Neural cell (in vitro differentiated cells): ENCODE measurements at regions not wholly inside any gene's neighbourhood (a gene's known extent, or its start where the extent isn't known, plus 50 kb on each side); places are given as distances from the start of the nearest gene placed in this dataset.

Source experiments
- H2AFZ ChIP-seq: fragments of 200-600, 300-800 bp; sonication (generic), shearing (Covaris generic); 2 replicates; pipeline ENCODE4 v1.6.0; 2014; ENCODE audit warnings: low read depth, mild to moderate bottlenecking, antibody characterized with exemption, low read length, moderate library complexity
- H3F3A ChIP-seq: fragments of 200-600 bp; shearing (Covaris generic); 2 replicates; pipeline ENCODE4 v1.6.1; 2016; ENCODE audit warnings: mild to moderate bottlenecking, moderate library complexity, mixed read lengths, antibody characterized with exemption, low read length; ENCODE audit not compliant: insufficient read depth, poor library complexity, severe bottlenecking
- H3K27ac ChIP-seq: fragments of 200-600, 300-800 bp; sonication (generic), shearing (Covaris generic); 2 replicates; pipeline ENCODE4 v1.5.1; 2014; ENCODE audit warnings: mild to moderate bottlenecking, low read length, moderate library complexity
- H3K27me3 ChIP-seq: fragments of 300-800, 200-600 bp; sonication (generic), shearing (Covaris generic); 2 replicates; pipeline ENCODE4 v1.6.0; 2014; ENCODE audit warnings: mild to moderate bottlenecking, low read depth, low read length, moderate library complexity; ENCODE audit not compliant: insufficient read depth
- H3K36me3 ChIP-seq: fragments of 300-800, 200-600 bp; sonication (generic), shearing (Covaris generic); 2 replicates; pipeline ENCODE4 v1.5.1; 2014; ENCODE audit warnings: mild to moderate bottlenecking, antibody characterized with exemption, low read length, moderate library complexity; ENCODE audit not compliant: insufficient read depth
- H3K4me2 ChIP-seq: fragments of 300-800, 200-600 bp; sonication (generic), shearing (Covaris generic); 2 replicates; pipeline ENCODE4 v1.6.0; 2014; ENCODE audit warnings: mild to moderate bottlenecking, low read length
- H3K4me3 ChIP-seq: fragments of 300-800, 200-600 bp; sonication (generic), shearing (Covaris generic); 2 replicates; pipeline ENCODE4 v1.5.1; 2014; ENCODE audit warnings: mild to moderate bottlenecking, low read length, moderate library complexity
- H3K79me2 ChIP-seq: fragments of 200-600 bp; shearing (Covaris generic); replicated peaks from 2 replicates; pipeline ENCODE4 v1.6.0; 2014; ENCODE audit warnings: mild to moderate bottlenecking, low read length, moderate library complexity; ENCODE audit not compliant: insufficient read depth
- H3K9ac ChIP-seq: fragments of 300-800, 200-600 bp; sonication (generic), shearing (Covaris generic); 2 replicates; pipeline ENCODE4 v1.6.1; 2016; ENCODE audit warnings: mild to moderate bottlenecking, low read length, mixed read lengths
- H3K9me2 ChIP-seq: fragments of 200-600 bp; shearing (Covaris generic); 2 replicates; pipeline ENCODE4 v1.6.1; 2016; ENCODE audit warnings: mild to moderate bottlenecking, low read length, mixed read lengths; ENCODE audit not compliant: insufficient read depth
- H3K9me3 ChIP-seq: fragments of 200-600, 300-800 bp; sonication (generic), shearing (Covaris generic); 2 replicates; pipeline ENCODE4 v1.6.1; 2016; ENCODE audit warnings: mild to moderate bottlenecking, mixed run types, low read length, moderate library complexity, mixed read lengths
- H4K20me1 ChIP-seq: fragments of 200-600 bp; shearing (Covaris generic); 2 replicates; pipeline ENCODE4 v1.6.1; 2016; ENCODE audit warnings: mild to moderate bottlenecking, mixed run types; ENCODE audit not compliant: insufficient read depth
- CTCF ChIP-seq: fragments of 450-650 bp; IDR thresholded peaks from 2 replicates; pipeline ENCODE4 v1.5.1; 2014; ENCODE audit warnings: antibody characterized with exemption, mild to moderate bottlenecking, moderate library complexity; ENCODE audit not compliant: poor library complexity, severe bottlenecking
- EP300 ChIP-seq: fragments of 450-650 bp; conservative IDR thresholded peaks from 2 replicates; pipeline ENCODE4 v1.6.1; 2014; ENCODE audit warnings: antibody characterized with exemption, mild to moderate bottlenecking, moderate library complexity; ENCODE audit not compliant: poor library complexity, severe bottlenecking
- EZH2 ChIP-seq: fragments of 200-600, 300-800 bp; shearing (Covaris generic), sonication (generic); IDR thresholded peaks from 2 replicates; pipeline ENCODE4 v1.6.1; 2014; ENCODE audit warnings: antibody characterized with exemption, low read length, borderline replicate concordance, mild to moderate bottlenecking; ENCODE audit not compliant: insufficient read depth, poor library complexity, severe bottlenecking
- MXI1 ChIP-seq: fragments of 450-650 bp; conservative IDR thresholded peaks from 2 replicates; pipeline ENCODE4 v1.6.1; 2014; ENCODE audit warnings: antibody characterized with exemption, mild to moderate bottlenecking; ENCODE audit not compliant: poor library complexity, severe bottlenecking
- POLR2AphosphoS5 ChIP-seq: IDR thresholded peaks from 2 replicates; pipeline ENCODE4 v1.6.1; 2012
- RAD21 ChIP-seq: fragments of 450-650 bp; conservative IDR thresholded peaks from 2 replicates; pipeline ENCODE4 v1.6.1; 2014; ENCODE audit warnings: antibody characterized with exemption, mild to moderate bottlenecking, moderate library complexity
- REST ChIP-seq: IDR thresholded peaks from 2 replicates; pipeline ENCODE4 v1.6.1; 2012; ENCODE audit warnings: borderline replicate concordance
- SMC3 ChIP-seq: fragments of 450-650 bp; conservative IDR thresholded peaks from 2 replicates; pipeline ENCODE4 v1.6.1; 2014; ENCODE audit warnings: antibody characterized with exemption, mild to moderate bottlenecking, moderate library complexity; ENCODE audit not compliant: poor library complexity
- TAF1 ChIP-seq: IDR thresholded peaks from 2 replicates; pipeline ENCODE4 v1.6.1; 2012; ENCODE audit warnings: low read depth

GRCh38 chr14:49362916-49363315 is 223.3 kb downstream of the RPS29 start:
- Histone ChIP-seq H3K4me2 (no peak overlapping the region), H2AFZ (no peak overlapping the region), H3K4me3 (no peak overlapping the region), H3K9me2 (no peaks in the 10 kb centered on the region), H3K9me3 (no peaks in the 10 kb centered on the region), H3K79me2 (no peaks in the 10 kb centered on the region), H3F3A (no peaks in the 10 kb centered on the region), H3K27ac (no peak overlapping the region), H3K27me3 (no peaks in the 10 kb centered on the region), H3K36me3 (no peaks in the 10 kb centered on the region), H3K9ac (no peak overlapping the region), H4K20me1 (no peaks in the 10 kb centered on the region)
- no peak for TF ChIP-seq EZH2
- no peak for TF ChIP-seq CTCF
- no peak for TF ChIP-seq EP300
- no peak for TF ChIP-seq RAD21
- TF ChIP-seq POLR2AphosphoS5, result no peak

GRCh38 chr14:49339130-49339529 is 247.1 kb downstream of the RPS29 start:
- TF ChIP-seq TAF1 (no peak), EP300 (no peak), RAD21 (no peak), MXI1 (no peak), POLR2AphosphoS5 (no peak), CTCF (no peak), SMC3 (no peak), EZH2 (no peak), REST (no peak)
- H3F3A ChIP-seq, result no peaks in the 10 kb centered on the region
- H3K4me2 ChIP-seq, result no peak overlapping the region
- H4K20me1 ChIP-seq, result no peaks in the 10 kb centered on the region
- H3K36me3 ChIP-seq, result no peaks in the 10 kb centered on the region
- no peak overlapping the region for H2AFZ ChIP-seq
- H3K27me3 ChIP-seq, result no peaks in the 10 kb centered on the region
- H3K79me2 ChIP-seq, result no peaks in the 10 kb centered on the region
- H3K9me2 ChIP-seq, result no peaks in the 10 kb centered on the region
- no peak overlapping the region for H3K9ac ChIP-seq
- no peak overlapping the region for H3K4me3 ChIP-seq
- no peaks in the 10 kb centered on the region for H3K9me3 ChIP-seq
- no peak overlapping the region for H3K27ac ChIP-seq
